PFSK-1 (cell line): ENCODE measurements at regions not wholly inside any gene's neighbourhood (a gene's known extent, or its start where the extent isn't known, plus 50 kb on each side); places are given as distances from the start of the nearest gene placed in this dataset.

ENCODE experiments used
- FOXP2 ChIP-seq: optimal IDR thresholded peaks from 2 replicates; pipeline ENCODE3; 2011; ENCODE audit warnings: borderline replicate concordance, control low read depth, inconsistent platforms; ENCODE audit not compliant: insufficient read depth; ENCODE audit errors: extremely low read length, extremely low read depth
- POLR2AphosphoS5 ChIP-seq: IDR thresholded peaks from 2 replicates; pipeline ENCODE4 v1.6.1; 2012; ENCODE audit warnings: low read depth, mild to moderate bottlenecking, control low read depth, low read length, moderate library complexity
- SIN3A ChIP-seq: IDR thresholded peaks from 2 replicates; pipeline ENCODE4 v1.6.1; 2012; ENCODE audit warnings: mild to moderate bottlenecking, low read length, moderate library complexity, borderline replicate concordance; ENCODE audit not compliant: insufficient read depth
- TAF1 ChIP-seq: IDR thresholded peaks from 2 replicates; pipeline ENCODE4 v1.6.1; 2012; ENCODE audit warnings: low read length, control low read depth, borderline replicate concordance; ENCODE audit not compliant: insufficient read depth
- TF ChIP-seq, protein P1 (sequence below), 2 experiments: IDR thresholded peaks; 2 replicates each; pipeline versions ENCODE4 v1.6.1 to v1.8.0; 2011 to 2012; ENCODE audit warnings: low read depth in 2 of 2, low read length in 2 of 2, control low read depth in 1 of 2, inconsistent platforms in 1 of 2, mild to moderate bottlenecking in 1 of 2, moderate library complexity in 1 of 2; ENCODE audit not compliant: insufficient read depth in 1 of 2

DNA sequence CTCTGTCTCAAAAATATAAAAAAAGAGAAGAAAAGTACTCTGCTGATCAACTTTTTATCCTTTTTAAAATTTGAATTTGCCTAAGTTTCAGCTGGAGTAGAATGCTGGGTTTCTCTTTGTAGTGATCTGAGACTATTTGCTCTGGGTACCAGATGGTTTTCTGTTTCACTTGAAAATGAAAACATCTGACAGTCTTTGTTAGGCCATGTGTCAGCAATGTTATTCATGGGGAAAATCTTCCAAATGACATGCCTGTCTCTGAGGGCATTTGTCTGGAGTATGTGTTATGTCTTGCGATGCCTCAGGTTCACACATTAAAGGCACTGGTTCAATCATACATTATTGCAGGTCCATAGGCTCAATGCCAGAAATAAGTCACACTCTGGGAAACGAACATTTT is 175.3 kb upstream of the TMEM229A start:
- TF ChIP-seq, protein P1, sequence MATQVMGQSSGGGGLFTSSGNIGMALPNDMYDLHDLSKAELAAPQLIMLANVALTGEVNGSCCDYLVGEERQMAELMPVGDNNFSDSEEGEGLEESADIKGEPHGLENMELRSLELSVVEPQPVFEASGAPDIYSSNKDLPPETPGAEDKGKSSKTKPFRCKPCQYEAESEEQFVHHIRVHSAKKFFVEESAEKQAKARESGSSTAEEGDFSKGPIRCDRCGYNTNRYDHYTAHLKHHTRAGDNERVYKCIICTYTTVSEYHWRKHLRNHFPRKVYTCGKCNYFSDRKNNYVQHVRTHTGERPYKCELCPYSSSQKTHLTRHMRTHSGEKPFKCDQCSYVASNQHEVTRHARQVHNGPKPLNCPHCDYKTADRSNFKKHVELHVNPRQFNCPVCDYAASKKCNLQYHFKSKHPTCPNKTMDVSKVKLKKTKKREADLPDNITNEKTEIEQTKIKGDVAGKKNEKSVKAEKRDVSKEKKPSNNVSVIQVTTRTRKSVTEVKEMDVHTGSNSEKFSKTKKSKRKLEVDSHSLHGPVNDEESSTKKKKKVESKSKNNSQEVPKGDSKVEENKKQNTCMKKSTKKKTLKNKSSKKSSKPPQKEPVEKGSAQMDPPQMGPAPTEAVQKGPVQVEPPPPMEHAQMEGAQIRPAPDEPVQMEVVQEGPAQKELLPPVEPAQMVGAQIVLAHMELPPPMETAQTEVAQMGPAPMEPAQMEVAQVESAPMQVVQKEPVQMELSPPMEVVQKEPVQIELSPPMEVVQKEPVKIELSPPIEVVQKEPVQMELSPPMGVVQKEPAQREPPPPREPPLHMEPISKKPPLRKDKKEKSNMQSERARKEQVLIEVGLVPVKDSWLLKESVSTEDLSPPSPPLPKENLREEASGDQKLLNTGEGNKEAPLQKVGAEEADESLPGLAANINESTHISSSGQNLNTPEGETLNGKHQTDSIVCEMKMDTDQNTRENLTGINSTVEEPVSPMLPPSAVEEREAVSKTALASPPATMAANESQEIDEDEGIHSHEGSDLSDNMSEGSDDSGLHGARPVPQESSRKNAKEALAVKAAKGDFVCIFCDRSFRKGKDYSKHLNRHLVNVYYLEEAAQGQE (IDR thresholded peaks at IDR 0.05; ENCODE audit: insufficient read depth in 1 of 2, low read depth in 2 of 2, low read length in 2 of 2) = no peak
- TF ChIP-seq POLR2AphosphoS5 (no peak), TAF1 (no peak), FOXP2 (no peak), SIN3A (no peak)

- TF ChIP-seq FOXP2 (no peak), POLR2AphosphoS5 (no peak), TAF1 (no peak), SIN3A (no peak)
- TF ChIP-seq, protein P1 (IDR thresholded peaks at IDR 0.05; ENCODE audit: insufficient read depth in 1 of 2, low read depth in 2 of 2, low read length in 2 of 2) = no peak
These were observed 172.7 kb upstream of the TMEM229A start for GRCh38 chr7:124205526-124205925.

DNA sequence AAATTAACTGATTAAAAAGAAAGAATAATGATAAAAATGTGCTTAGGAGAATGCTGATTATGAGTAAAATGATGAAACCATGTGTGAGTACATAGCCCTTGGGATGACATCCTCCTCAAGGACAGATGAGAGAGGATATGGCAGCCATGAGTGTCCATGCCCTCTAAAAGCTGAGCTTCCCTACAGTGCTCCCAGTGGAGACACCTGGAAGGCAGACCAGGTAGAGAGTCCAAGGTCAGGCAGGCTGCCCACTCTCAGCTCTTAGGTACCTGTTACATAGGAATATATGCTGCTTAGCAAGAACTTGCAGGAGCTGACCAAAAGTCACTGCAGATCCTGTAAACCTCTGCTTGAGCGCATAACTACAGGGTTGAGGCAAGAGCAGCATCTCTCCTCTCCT is 169.7 kb upstream of the TMEM229A start:
- TF ChIP-seq TAF1 = no peak
- TF ChIP-seq SIN3A = no peak
- no peak for TF ChIP-seq FOXP2
- TF ChIP-seq, protein P1 (IDR thresholded peaks at IDR 0.05; ENCODE audit: insufficient read depth in 1 of 2, low read depth in 2 of 2, low read length in 2 of 2) = no peak
- no peak for TF ChIP-seq POLR2AphosphoS5

DNA sequence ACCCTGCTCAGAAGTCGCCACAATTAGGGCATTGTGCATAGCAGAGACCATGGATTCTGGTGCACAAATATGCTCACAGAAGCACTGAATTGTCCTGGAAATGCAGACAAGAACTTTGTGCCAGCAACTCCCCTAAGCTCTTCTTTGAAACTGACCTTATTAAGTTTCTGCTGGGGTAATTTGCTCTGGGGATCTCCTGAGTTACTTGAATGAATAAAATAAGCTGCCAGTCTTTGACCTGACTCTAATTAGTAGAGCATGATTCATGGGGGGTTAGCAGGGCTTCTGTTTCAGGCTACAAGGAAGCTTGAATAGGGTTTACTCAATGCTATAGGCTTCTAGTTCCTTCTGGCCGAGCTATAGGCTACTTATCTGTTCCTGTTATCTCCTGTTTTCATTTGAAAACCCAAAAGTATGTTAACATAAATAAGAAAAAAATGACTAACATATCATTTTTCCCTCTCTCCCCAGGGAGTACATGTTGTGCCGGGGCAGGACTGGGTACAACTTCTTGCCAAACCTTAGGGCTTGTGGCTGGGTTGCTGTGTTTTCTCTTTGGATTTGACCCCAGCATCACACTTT is 169.0 kb upstream of the TMEM229A start:
- TF ChIP-seq, protein P1 (IDR thresholded peaks at IDR 0.05; ENCODE audit: insufficient read depth in 1 of 2, low read depth in 2 of 2, low read length in 2 of 2) = no peak
- TF ChIP-seq TAF1 (no peak), POLR2AphosphoS5 (no peak), FOXP2 (no peak), SIN3A (no peak)

GRCh38 chr7:124196519-124196918 is 163.7 kb upstream of the TMEM229A start:
- TF ChIP-seq, protein P1 (IDR thresholded peaks at IDR 0.05; ENCODE audit: insufficient read depth in 1 of 2, low read depth in 2 of 2, low read length in 2 of 2) = no peak
- TF ChIP-seq POLR2AphosphoS5 (no peak), SIN3A (no peak), TAF1 (no peak), FOXP2 (no peak)
